Activated T-cell treated with anti-CD3 and anti-CD28 coated beads, Interleukin-2, amount 50 U/mL, for 4 hours (primary cell): ENCODE measurements at regions not wholly inside any gene's neighbourhood (a gene's known extent, or its start where the extent isn't known, plus 50 kb on each side); places are given as distances from the start of the nearest gene placed in this dataset.
"Not testable (repeated sequence)": the region's sequence is repeated elsewhere in the genome, so short reads cannot be mapped to it uniquely, and the experiment has no call there.

Experiments used
- ATAC-seq, 2 donors: fragments of 200-7000 bp; cut with Tn5 transposase; one replicate each; pipeline ENCODE4 v1.10.0; 2021
- DNase-seq: peaks from one replicate; pipeline ENCODE4 v3.0.0-alpha.2; 2020
- H3K27me3 Mint-ChIP-seq: one replicate; pipeline ENCODE4 v1.8.0; 2021; ENCODE audit warnings: low read depth, mixed read lengths
- H3K36me3 Mint-ChIP-seq: one replicate; pipeline ENCODE4 v1.8.0; 2022; ENCODE audit warnings: mixed read lengths; ENCODE audit not compliant: insufficient read depth
- H3K4me1 Mint-ChIP-seq: one replicate; pipeline ENCODE4 v1.8.0; 2021; ENCODE audit warnings: low read depth, mixed read lengths
- H3K4me3 Mint-ChIP-seq: one replicate; pipeline ENCODE4 v1.8.0; 2021; ENCODE audit warnings: mild to moderate bottlenecking, moderate library complexity, mixed read lengths
- H3K9me3 Mint-ChIP-seq: one replicate; pipeline ENCODE4 v1.8.0; 2021; ENCODE audit warnings: mixed read lengths

DNA sequence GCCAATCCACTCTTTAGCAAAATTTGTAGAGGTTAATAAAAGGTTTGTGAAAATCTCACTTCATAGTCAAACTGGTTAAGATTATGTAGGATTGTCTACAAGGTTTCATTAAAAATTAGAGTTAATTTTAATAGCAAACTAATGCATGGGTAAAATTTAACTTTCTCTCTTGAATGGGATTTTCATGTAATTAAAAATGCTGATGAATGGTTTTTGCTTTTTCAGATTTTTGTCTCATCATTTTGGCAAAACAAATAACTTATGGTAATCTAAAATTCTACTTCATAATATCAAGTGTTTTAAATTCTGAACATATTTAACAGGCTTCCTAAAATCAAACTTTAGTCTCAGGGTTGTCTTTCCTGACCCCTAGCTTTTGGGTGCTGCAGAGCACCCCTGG is 113.8 kb upstream of the FAM174A start:
- no peaks in the 10 kb centered on the region for H3K36me3 Mint-ChIP-seq
- DNase-seq (no peak), ATAC-seq (no peak)
- no peaks in the 10 kb centered on the region for H3K27me3 Mint-ChIP-seq
- no peak overlapping the region for H3K4me3 Mint-ChIP-seq
- peaks cover 11% of the 10 kb centered on the region for H3K9me3 Mint-ChIP-seq
- no peaks in the 10 kb centered on the region for H3K4me1 Mint-ChIP-seq

DNA sequence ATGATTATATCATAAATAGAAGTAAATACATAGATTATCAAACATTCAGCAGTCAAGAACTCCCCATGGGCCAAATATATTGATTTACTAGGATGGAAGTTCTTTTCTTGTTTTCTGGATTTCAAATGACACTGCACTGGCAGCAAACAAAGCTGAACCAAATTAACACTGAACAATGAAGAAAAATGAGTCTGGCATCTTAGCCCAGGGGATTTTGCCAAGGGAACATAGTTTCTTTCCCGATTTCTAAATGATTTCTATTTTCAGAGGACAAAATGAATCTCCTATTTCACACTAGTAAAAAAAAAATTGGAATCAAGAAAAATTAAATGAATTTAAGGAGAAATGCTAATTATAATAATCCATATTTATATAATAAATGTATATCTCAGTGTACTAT is 116.9 kb upstream of the FAM174A start:
- no peaks in the 10 kb centered on the region for H3K27me3 Mint-ChIP-seq
- no peak overlapping the region for H3K4me3 Mint-ChIP-seq
- H3K4me1 Mint-ChIP-seq, result no peaks in the 10 kb centered on the region
- DNase-seq, result no peak
- no peak for ATAC-seq
- no peaks in the 10 kb centered on the region for H3K9me3 Mint-ChIP-seq
- H3K36me3 Mint-ChIP-seq, result no peaks in the 10 kb centered on the region

DNA sequence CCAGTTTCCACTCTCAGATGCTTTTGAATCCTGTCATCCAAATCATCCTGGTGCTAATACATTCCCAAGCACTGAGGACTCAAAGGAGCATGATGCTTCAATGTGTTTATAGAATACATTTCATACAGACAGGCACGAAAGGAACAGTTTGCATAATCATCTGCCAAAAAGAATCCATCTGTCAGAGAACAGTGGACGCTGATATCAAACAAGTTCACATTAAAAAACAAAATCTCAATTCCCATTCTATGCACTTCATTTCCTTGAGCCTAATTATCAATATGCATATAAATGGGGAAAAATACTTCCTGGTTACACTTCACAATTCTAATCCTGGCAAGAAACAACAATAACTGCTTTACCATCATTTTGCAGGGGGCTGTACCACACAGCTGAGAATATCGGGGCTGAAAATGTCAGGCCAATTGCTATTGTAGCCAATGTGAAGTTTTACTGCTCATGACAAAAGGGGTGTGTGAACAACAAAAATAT is 125.5 kb upstream of the FAM174A start:
- DNase-seq (no peak), ATAC-seq (no peak)
- Mint-ChIP-seq H3K36me3 (no peaks in the 10 kb centered on the region), H3K9me3 (no peaks in the 10 kb centered on the region), H3K4me3 (no peak overlapping the region), H3K4me1 (no peaks in the 10 kb centered on the region), H3K27me3 (no peaks in the 10 kb centered on the region)

DNA sequence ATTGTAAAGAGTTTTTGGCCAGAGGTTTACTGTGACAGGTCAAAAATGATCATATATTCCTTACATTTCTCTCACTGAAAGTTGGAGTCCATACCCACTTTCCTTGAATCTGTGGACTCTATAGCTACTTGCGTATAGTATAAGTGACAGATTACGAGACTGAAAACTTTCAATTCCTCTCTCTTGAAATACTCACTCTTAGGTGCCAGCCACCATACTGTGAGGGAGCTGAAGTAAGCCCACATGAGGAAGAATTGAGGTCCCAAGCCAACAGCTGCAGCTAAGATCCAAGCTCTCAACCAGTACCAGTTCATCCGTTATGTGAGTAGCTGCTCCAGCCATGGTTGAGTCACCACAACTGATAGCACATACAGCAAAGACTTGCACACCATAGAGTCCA is 128.1 kb upstream of the FAM174A start:
- no peak for ATAC-seq
- no peaks in the 10 kb centered on the region for H3K9me3 Mint-ChIP-seq
- H3K4me1 Mint-ChIP-seq, result no peaks in the 10 kb centered on the region
- no peak overlapping the region for H3K4me3 Mint-ChIP-seq
- DNase-seq, result no peak
- H3K27me3 Mint-ChIP-seq, result no peaks in the 10 kb centered on the region
- H3K36me3 Mint-ChIP-seq, result no peaks in the 10 kb centered on the region

DNA sequence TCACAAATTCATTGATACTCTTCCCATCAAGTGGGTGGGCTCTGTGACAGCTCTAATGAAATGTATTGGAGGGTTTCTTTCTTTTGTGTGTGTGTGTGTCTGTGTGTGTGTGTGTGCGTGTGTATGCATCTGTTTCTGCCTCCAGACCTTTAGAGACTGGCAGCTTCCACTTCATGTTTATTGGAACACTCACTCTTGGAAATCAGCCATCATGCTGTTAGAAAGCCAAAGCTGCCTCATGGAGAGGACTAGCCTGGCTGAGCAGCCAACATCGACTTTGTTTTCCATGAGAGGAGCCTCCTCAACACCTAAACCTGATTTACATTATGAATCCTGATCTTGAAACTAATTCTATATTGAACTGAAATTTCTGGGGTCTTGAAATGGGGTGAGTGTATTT is 128.5 kb upstream of the FAM174A start:
- ATAC-seq, result no peak
- Mint-ChIP-seq H3K9me3 (no peaks in the 10 kb centered on the region), H3K4me1 (no peaks in the 10 kb centered on the region), H3K27me3 (no peaks in the 10 kb centered on the region), H3K4me3 (no peak overlapping the region), H3K36me3 (no peaks in the 10 kb centered on the region)
- DNase-seq, result no peak

DNA sequence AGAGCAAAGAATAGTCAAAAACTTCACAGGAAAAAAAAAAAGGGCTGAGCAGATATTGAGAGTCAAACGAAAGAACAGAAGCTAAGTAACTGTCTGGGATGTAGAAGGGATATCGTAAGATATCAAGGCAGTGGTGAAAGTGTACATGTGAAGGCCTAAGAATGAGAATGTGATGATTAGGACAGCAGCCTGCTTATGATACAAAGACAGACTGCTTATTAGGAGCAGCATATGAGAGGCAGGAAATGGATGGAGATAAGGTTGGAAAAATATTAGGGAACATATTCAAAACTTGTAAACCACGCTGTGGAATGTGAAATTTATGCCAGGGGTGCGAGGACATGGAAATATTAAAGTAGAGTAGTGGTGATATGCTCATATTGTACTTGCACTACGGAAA is 133.1 kb upstream of the FAM174A start:
- Mint-ChIP-seq H3K36me3 (no peaks in the 10 kb centered on the region), H3K4me3 (no peak overlapping the region), H3K4me1 (no peaks in the 10 kb centered on the region), H3K9me3 (no peaks in the 10 kb centered on the region), H3K27me3 (no peaks in the 10 kb centered on the region)
- DNase-seq (no peak), ATAC-seq (no peak)

DNA sequence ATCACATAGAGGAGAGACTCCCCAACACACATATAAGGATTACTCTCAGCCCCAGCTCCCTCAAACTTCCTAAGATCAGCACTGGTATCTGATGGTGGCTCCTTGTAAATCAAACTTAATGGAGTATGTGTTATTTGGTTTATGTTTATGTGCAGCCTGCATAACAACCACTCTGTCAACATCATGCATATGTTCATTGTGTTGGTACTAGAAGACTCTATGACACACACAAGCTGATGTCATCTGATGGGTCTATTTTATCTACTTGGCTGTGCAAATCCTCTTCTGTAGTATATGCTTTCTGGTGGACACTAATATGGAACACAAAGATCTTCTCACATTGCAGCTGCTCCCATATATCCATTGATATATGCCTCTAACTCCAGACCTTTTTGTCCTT is 134.0 kb upstream of the FAM174A start:
- DNase-seq (no peak), ATAC-seq (no peak)
- no peaks in the 10 kb centered on the region for H3K4me1 Mint-ChIP-seq
- no peak overlapping the region for H3K4me3 Mint-ChIP-seq
- no peaks in the 10 kb centered on the region for H3K9me3 Mint-ChIP-seq
- H3K27me3 Mint-ChIP-seq, result no peaks in the 10 kb centered on the region
- H3K36me3 Mint-ChIP-seq, result no peaks in the 10 kb centered on the region

DNA sequence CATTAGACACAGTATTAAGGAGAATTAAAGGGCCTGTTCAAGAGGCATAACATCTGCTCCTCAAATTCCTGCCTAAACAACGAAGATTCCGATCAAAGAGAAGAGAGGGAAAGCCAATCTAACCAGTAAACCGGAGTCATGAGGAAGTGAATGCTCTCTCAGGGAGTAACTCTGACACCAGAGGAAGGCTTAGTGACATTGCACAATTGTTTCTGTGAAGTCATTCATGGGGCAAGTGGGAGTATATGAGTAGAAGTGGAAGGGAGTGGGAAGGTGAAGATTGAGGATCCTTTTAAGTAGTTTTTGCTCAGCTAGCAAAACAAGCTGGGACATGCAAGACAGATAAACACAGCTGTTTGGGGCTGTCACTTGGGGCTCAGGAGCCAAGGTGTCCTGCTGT is 136.4 kb upstream of the FAM174A start:
- H3K36me3 Mint-ChIP-seq, H3K9me3 Mint-ChIP-seq, H3K27me3 Mint-ChIP-seq, ATAC-seq, H3K4me1 Mint-ChIP-seq, DNase-seq, H3K4me3 Mint-ChIP-seq: not testable (repeated sequence)

DNA sequence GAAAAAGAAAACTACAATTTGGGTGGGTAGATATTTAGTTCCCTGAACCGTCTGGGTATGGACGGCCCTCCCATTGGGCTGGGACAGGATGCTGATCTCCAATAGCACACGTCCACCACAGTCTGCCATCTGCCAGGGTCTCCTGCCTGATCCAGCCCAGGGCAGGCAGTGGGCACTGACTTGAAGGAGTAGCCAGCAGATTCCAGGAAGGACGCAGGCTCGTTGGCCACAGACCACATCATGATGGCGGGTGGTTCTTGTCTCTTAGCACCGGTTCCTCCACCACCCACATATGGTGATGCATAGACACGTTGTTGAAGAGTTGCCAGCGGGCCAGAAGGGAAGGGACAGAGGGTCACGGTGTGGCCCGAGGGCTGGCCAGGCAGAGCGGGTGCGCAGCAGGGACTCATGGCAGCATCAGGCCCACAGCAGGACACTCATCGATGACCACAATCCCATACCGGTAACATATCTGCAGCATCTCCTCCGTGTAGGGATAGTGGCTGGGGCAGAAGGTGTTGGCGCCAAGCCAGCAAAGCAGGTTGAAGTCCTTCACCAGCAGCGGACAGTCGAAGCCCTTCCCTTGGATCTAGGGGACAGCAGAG is 155.8 kb upstream of the FAM174A start:
- DNase-seq, H3K4me1 Mint-ChIP-seq, H3K9me3 Mint-ChIP-seq, H3K4me3 Mint-ChIP-seq, ATAC-seq, H3K27me3 Mint-ChIP-seq, H3K36me3 Mint-ChIP-seq: not testable (repeated sequence)

DNA sequence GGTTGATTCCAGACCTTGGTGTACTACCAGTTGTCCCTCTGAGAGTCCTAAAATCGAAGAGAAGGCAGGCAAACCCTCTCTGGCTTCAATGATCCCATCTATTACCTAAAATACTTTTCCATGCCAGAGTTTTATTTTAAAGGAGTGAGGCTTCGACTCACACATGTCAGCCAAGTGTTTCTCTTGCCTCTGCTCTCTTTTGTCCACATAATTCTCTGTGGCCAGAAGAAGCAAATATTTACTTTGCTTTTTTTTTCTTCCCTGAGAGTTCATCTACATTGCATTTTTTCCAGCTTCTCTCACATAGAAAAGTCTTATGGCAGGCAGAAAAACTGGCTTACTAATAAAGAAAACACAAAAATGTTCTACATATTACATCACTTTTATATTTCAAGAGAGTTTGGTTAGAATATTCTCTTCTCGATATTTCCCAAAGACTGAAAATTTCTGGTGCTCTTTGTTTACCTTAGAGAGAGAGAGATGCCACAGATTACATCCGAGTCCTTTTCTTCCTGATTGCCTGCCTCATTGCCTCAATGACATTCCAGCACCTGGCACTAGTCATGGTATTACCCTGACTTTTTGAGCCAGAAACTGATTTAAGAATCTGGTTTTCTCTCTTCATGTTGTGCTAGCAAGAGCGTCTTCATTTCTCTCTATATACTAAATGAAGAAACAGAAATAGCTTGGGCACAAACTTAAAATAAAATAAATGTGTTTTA is 170.3 kb upstream of the FAM174A start:
- H3K9me3 Mint-ChIP-seq, H3K36me3 Mint-ChIP-seq, DNase-seq, ATAC-seq, H3K27me3 Mint-ChIP-seq, H3K4me3 Mint-ChIP-seq, H3K4me1 Mint-ChIP-seq: not testable (repeated sequence)

DNA sequence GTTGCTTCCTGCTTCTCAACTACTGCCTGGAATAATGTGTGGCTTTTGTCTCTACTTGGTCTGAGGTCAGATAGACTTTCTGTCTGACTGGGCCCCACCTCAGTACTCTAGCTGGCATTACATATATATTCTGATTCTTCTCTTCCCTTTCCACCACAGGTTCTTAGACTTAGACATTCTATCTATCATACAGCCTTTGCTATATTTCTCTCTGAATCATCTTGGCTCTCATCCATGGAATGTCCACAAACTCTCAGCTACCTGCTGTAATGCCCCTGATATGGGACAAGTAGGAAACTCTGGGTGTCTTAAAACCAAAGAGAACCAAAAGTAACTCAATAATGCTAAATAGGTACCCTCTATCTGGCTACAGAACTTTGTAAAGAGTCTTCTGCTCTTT is 170.8 kb upstream of the FAM174A start:
- not testable (repeated sequence) for H3K36me3 Mint-ChIP-seq, DNase-seq, H3K4me1 Mint-ChIP-seq, ATAC-seq, H3K27me3 Mint-ChIP-seq, H3K4me3 Mint-ChIP-seq, H3K9me3 Mint-ChIP-seq

DNA sequence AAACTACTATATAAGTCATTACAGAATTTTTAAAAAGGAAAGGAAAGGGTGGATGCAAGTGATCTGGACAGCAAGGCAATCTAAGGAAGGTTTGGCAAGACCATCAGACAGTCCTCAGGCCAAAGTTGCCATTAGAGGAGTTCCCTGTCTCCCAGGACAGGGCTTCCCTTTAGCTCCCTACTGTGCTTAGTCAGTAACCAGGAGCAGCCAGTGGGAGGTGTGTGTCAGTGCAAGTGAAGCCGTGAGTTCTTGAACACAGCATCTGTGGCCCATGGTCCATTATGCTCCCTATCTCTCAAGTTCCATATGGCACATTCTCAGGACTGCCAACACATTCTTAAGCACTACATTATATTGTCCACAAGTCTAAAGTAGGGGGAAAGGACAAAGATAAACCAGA is 175.2 kb upstream of the FAM174A start:
- not testable (repeated sequence) for DNase-seq, H3K36me3 Mint-ChIP-seq, H3K9me3 Mint-ChIP-seq, H3K4me3 Mint-ChIP-seq, H3K27me3 Mint-ChIP-seq, ATAC-seq, H3K4me1 Mint-ChIP-seq

DNA sequence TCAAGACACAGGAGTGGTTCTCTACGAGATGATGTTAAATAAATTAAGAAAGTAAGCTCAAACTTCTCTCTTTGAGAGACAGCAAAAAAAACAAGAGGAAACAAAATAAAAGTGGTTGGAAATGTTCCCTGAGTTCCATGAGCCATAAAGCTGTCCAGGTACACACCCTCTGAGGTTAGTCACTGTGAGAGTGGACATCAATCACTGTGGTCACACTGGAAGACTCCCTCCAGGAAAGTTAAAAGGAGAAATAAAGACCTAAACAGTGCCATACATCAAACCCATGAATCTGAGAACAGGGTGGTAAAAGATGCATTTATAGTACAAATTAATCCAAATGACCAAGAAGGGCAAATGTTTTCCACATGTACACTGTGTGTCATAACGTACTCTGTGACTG is 188.9 kb upstream of the FAM174A start:
- not testable (repeated sequence) for DNase-seq, H3K27me3 Mint-ChIP-seq, H3K9me3 Mint-ChIP-seq, ATAC-seq, H3K36me3 Mint-ChIP-seq, H3K4me1 Mint-ChIP-seq, H3K4me3 Mint-ChIP-seq

DNA sequence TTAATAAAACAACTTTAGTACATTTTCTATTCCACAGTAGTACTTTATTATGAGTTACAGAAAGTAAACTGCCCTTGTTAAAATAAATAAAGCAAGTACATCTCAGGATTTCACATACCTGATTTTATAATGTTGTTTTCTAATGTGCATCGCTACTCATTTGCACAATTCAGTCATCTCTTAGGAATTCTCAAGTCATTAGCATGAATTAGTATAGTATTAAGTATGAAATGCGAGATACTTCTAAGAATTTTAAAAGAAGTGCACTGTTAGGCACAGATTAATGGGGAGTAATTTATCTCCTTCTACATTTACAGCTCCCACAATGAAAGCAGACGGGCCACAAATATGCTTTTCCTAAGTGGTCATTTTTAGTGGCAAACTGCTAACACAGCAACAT is 193.7 kb upstream of the FAM174A start:
- not testable (repeated sequence) for H3K9me3 Mint-ChIP-seq, ATAC-seq, H3K4me3 Mint-ChIP-seq

DNA sequence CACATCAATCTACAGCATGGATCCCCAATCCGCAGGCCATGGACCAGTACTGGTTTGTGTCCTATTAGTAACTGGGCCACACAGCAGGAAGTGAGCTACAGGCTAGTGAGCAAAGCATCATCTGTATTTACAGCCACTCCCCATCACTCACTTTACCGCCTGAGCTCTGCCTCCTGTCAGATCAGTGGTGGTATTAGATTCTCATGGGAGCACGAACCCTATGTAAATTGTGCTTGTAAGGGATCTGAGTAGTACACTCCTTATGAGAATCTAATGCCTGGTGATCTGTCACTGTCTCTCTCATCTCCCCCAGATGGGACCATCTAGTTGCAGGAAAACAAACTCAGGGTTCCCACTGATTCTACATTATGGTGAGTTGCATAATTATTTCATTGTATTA is 212.7 kb upstream of the FAM174A start:
- Mint-ChIP-seq H3K4me3 (no peak overlapping the region), H3K36me3 (no peaks in the 10 kb centered on the region), H3K4me1 (no peaks in the 10 kb centered on the region), H3K27me3 (no peaks in the 10 kb centered on the region), H3K9me3 (no peaks in the 10 kb centered on the region)
- ATAC-seq (no peak), DNase-seq (no peak)

More for the DNA sequence above, 193.7 kb upstream of the FAM174A start:
- H3K27me3 Mint-ChIP-seq, DNase-seq, H3K4me1 Mint-ChIP-seq, H3K36me3 Mint-ChIP-seq: not testable (repeated sequence)
